Astrocyte (in vitro differentiated cells and primary cell): ENCODE measurements at regions not wholly inside any gene's neighbourhood (a gene's known extent, or its start where the extent isn't known, plus 50 kb on each side); places are given as distances from the start of the nearest gene placed in this dataset.

Source experiments
- DNase-seq: peaks from one replicate; pipeline ENCODE4 v3.0.0-alpha.2; 2010; ENCODE audit warnings: low read depth
- FAIRE-seq: peaks from 2 replicates; lab custom pipeline; 2011; peaks lifted over from hg19 to GRCh38; lab: Jason Lieb, UNC
- H2AFZ ChIP-seq: 2 replicates; pipeline ENCODE4 v1.6.0; 2012; ENCODE audit warnings: low read depth, low read length, inconsistent platforms
- H3K27ac ChIP-seq: 2 replicates; pipeline ENCODE4 v1.5.1; 2011; ENCODE audit warnings: low read depth, low read length, inconsistent platforms
- H3K27me3 ChIP-seq: 2 replicates; pipeline ENCODE4 v1.6.0; 2011; ENCODE audit warnings: low read length, inconsistent platforms; ENCODE audit not compliant: insufficient read depth
- H3K36me3 ChIP-seq: 2 replicates; pipeline ENCODE4 v1.5.1; 2011; ENCODE audit warnings: low read length, inconsistent platforms; ENCODE audit not compliant: insufficient read depth
- H3K4me1 ChIP-seq: 2 replicates; pipeline ENCODE4 v1.5.1; 2011; ENCODE audit warnings: low read length, inconsistent platforms; ENCODE audit not compliant: insufficient read depth
- H3K4me2 ChIP-seq: 2 replicates; pipeline ENCODE4 v1.6.0; 2012; ENCODE audit warnings: low read length, inconsistent platforms
- H3K4me3 ChIP-seq: 2 replicates; pipeline ENCODE4 v1.5.1; 2011; ENCODE audit warnings: low read depth, mild to moderate bottlenecking, low read length, inconsistent platforms; ENCODE audit not compliant: insufficient read depth
- H3K79me2 ChIP-seq: 2 replicates; pipeline ENCODE4 v1.6.0; 2012; ENCODE audit warnings: mild to moderate bottlenecking, low read length, inconsistent platforms; ENCODE audit not compliant: insufficient read depth
- H3K9ac ChIP-seq: 2 replicates; pipeline ENCODE4 v1.6.0; 2012; ENCODE audit warnings: mild to moderate bottlenecking, low read length, inconsistent platforms
- H3K9me3 ChIP-seq: 2 replicates; pipeline ENCODE4 v1.5.1; 2012; ENCODE audit warnings: low read depth, mild to moderate bottlenecking, low read length, inconsistent platforms; ENCODE audit not compliant: insufficient read depth
- H4K20me1 ChIP-seq: 2 replicates; pipeline ENCODE4 v1.6.0; 2012; ENCODE audit warnings: low read length, inconsistent platforms; ENCODE audit not compliant: insufficient read depth
- H3K27ac Mint-ChIP-seq: one replicate; pipeline ENCODE4 v1.8.0; 2021; ENCODE audit warnings: mild to moderate bottlenecking, mixed read lengths; ENCODE audit not compliant: unreplicated experiment
- H3K27me3 Mint-ChIP-seq: one replicate; pipeline ENCODE4 v1.8.0; 2021; ENCODE audit warnings: low read depth, mixed read lengths; ENCODE audit not compliant: unreplicated experiment
- H3K36me3 Mint-ChIP-seq: one replicate; pipeline ENCODE4 v1.8.0; 2021; ENCODE audit warnings: low read depth, mixed read lengths; ENCODE audit not compliant: unreplicated experiment
- H3K4me1 Mint-ChIP-seq: one replicate; pipeline ENCODE4 v1.8.0; 2021; ENCODE audit warnings: low read depth, mixed read lengths; ENCODE audit not compliant: unreplicated experiment
- H3K4me3 Mint-ChIP-seq: one replicate; pipeline ENCODE4 v1.8.0; 2021; ENCODE audit warnings: mild to moderate bottlenecking, moderate library complexity, mixed read lengths; ENCODE audit not compliant: unreplicated experiment
- H3K9me3 Mint-ChIP-seq: one replicate; pipeline ENCODE4 v1.8.0; 2021; ENCODE audit warnings: mild to moderate bottlenecking, mixed read lengths; ENCODE audit not compliant: unreplicated experiment
- EZH2 ChIP-seq: IDR thresholded peaks from 2 replicates; pipeline ENCODE4 v1.6.1; 2012; ENCODE audit warnings: mild to moderate bottlenecking, low read length, inconsistent platforms; ENCODE audit not compliant: insufficient read depth
- TF ChIP-seq, protein P1 (sequence below): IDR thresholded peaks from 2 replicates; pipeline ENCODE4 v1.5.1; 2011; ENCODE audit warnings: low read depth, mild to moderate bottlenecking, inconsistent platforms, low read length, moderate library complexity; ENCODE audit not compliant: insufficient read depth

DNA sequence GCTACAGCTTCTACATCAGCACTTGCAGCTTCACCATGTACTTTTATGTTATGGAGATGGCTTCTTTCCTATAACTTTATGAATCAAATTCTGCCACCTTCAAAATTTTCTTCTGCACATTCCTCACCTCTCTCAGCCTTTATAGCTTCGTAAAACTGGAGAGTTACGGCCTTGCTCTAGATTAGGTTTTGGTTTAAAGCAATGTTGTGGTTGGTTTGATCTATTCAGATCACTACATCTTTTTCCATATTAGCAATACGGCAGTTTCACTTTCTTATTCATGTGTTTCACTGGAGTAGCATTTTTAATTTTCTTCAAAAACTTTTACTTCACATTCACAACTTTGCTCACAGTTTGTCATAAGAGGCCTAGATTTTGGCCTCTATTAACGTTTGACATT is 242.9 kb upstream of the GYPC start:
- Histone ChIP-seq H3K79me2 (no peaks in the 10 kb centered on the region), H3K27ac (no peak overlapping the region), H3K4me3 (no peak overlapping the region), H4K20me1 (no peaks in the 10 kb centered on the region), H2AFZ (no peak overlapping the region), H3K4me1 (no peaks in the 10 kb centered on the region), H3K4me2 (no peak overlapping the region), H3K36me3 (no peaks in the 10 kb centered on the region), H3K9ac (no peak overlapping the region), H3K9me3 (no peaks in the 10 kb centered on the region), H3K27me3 (no peaks in the 10 kb centered on the region)
- no peak overlapping the region for H3K4me3 Mint-ChIP-seq
- H3K4me1 Mint-ChIP-seq, result no peaks in the 10 kb centered on the region
- TF ChIP-seq, protein P1, sequence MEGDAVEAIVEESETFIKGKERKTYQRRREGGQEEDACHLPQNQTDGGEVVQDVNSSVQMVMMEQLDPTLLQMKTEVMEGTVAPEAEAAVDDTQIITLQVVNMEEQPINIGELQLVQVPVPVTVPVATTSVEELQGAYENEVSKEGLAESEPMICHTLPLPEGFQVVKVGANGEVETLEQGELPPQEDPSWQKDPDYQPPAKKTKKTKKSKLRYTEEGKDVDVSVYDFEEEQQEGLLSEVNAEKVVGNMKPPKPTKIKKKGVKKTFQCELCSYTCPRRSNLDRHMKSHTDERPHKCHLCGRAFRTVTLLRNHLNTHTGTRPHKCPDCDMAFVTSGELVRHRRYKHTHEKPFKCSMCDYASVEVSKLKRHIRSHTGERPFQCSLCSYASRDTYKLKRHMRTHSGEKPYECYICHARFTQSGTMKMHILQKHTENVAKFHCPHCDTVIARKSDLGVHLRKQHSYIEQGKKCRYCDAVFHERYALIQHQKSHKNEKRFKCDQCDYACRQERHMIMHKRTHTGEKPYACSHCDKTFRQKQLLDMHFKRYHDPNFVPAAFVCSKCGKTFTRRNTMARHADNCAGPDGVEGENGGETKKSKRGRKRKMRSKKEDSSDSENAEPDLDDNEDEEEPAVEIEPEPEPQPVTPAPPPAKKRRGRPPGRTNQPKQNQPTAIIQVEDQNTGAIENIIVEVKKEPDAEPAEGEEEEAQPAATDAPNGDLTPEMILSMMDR, result no peak
- TF ChIP-seq EZH2, result no peak
- DNase-seq (no peak), FAIRE-seq (no peak)
- no peaks in the 10 kb centered on the region for H3K27me3 Mint-ChIP-seq
- H3K9me3 Mint-ChIP-seq, result peaks cover 2% of the 10 kb centered on the region
- H3K36me3 Mint-ChIP-seq, result no peaks in the 10 kb centered on the region
- H3K27ac Mint-ChIP-seq, result no peak overlapping the region

DNA sequence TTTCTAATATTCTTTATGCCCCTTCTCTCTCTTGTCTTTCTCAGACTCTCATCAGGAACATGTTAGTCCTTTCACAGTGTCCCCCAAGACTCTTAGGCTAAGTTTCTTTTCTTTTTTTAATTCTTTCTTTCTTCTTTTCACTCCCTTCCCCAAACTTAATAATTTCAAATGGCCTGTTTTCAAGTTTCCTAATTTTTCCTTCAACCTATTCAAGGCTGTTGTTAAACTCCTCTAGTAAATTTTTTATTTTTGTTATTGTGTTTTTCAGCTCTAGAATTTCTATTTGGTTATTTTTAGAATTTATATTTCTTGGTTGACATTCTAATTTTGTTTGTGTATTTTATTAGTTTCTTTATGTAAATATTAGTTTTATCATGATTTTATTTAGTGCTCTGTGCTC is 236.6 kb upstream of the GYPC start:
- no peak for FAIRE-seq

DNA sequence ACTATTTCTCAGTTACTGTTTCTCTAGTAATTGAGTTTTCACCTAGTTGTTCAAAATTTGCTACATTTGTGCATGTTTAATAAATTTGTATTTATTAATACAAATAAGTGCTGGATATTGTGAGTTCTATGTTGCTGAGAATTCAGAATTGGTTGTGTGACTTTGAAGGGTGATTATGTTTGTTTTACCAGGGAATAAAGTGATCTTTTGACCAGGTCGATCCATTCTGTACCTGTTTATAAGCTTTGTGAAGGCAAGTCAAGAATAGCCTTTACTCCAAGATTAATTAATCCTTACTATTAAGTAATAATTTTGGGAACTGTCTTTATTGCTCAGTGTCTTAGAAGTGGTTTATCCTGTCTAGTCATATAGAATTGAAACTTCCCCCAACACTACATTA is 230.0 kb upstream of the GYPC start:
- Mint-ChIP-seq H3K27me3 (peaks cover 4% of the 10 kb centered on the region), H3K4me1 (no peaks in the 10 kb centered on the region), H3K9me3 (no peaks in the 10 kb centered on the region), H3K27ac (no peak overlapping the region), H3K4me3 (no peak overlapping the region), H3K36me3 (no peaks in the 10 kb centered on the region)
- TF ChIP-seq, protein P1, result no peak
- TF ChIP-seq EZH2, result no peak
- Histone ChIP-seq H2AFZ (no peak overlapping the region), H3K79me2 (no peaks in the 10 kb centered on the region), H3K27me3 (no peaks in the 10 kb centered on the region), H3K9me3 (peaks cover 5% of the 10 kb centered on the region), H3K4me3 (no peak overlapping the region), H3K9ac (no peak overlapping the region), H3K36me3 (no peaks in the 10 kb centered on the region), H3K4me1 (no peaks in the 10 kb centered on the region), H4K20me1 (no peaks in the 10 kb centered on the region), H3K27ac (no peak overlapping the region), H3K4me2 (no peak overlapping the region)
- DNase-seq (no peak), FAIRE-seq (no peak)

More for the DNA sequence above, 236.6 kb upstream of the GYPC start:
- no peaks in the 10 kb centered on the region for H3K9me3 ChIP-seq
- TF ChIP-seq, protein P1, result no peak
- no peak for TF ChIP-seq EZH2
- H2AFZ ChIP-seq, result no peak overlapping the region
- no peaks in the 10 kb centered on the region for H4K20me1 ChIP-seq
- H3K4me3 ChIP-seq, result no peak overlapping the region
- no peak overlapping the region for H3K4me2 ChIP-seq
- Mint-ChIP-seq H3K4me1 (no peaks in the 10 kb centered on the region), H3K27ac (no peak overlapping the region), H3K4me3 (no peak overlapping the region), H3K9me3 (peaks cover 14% of the 10 kb centered on the region), H3K27me3 (no peaks in the 10 kb centered on the region), H3K36me3 (no peaks in the 10 kb centered on the region)
- no peak overlapping the region for H3K27ac ChIP-seq
- no peaks in the 10 kb centered on the region for H3K79me2 ChIP-seq
- DNase-seq, result no peak
- H3K9ac ChIP-seq, result no peak overlapping the region
- no peaks in the 10 kb centered on the region for H3K36me3 ChIP-seq
- no peaks in the 10 kb centered on the region for H3K4me1 ChIP-seq
- H3K27me3 ChIP-seq, result no peaks in the 10 kb centered on the region
